ENCODE measurements at regions not wholly inside any gene's neighbourhood (a gene's known extent, or its start where the extent isn't known, plus 50 kb on each side); places are given as distances from the start of the nearest gene placed in this dataset.

GRCh38 chr6:40892223-40892622 lies 146.8 kb downstream of the UNC5CL start:
- no peaks in the 10 kb centered on the region for H3K9me3 ChIP-seq (ENCODE audit: control insufficient read depth, insufficient read depth, low read length)
- H3K4me1 ChIP-seq (ENCODE audit: control insufficient read depth, insufficient read depth, low read length), result peaks cover 19% of the 10 kb centered on the region
- no peak for DNase-seq (ENCODE audit: low read depth in 4 of 6, low spot score in 6 of 6)
- no peak overlapping the region for H3K27ac ChIP-seq (ENCODE audit: low read depth, low read length)
- H3K27me3 ChIP-seq (ENCODE audit: control insufficient read depth, insufficient read depth, low read length), result no peaks in the 10 kb centered on the region
- H3K36me3 ChIP-seq (ENCODE audit: control insufficient read depth, insufficient read depth, low read length), result no peaks in the 10 kb centered on the region
- H3K4me3 ChIP-seq (ENCODE audit: low read depth, low read length), result no peak overlapping the region
- WGBS (ENCODE audit: insufficient coverage), result 83% methylated on average over 3 of the region's 8 CpGs

GRCh38 chr6:40891686-40892085 lies 147.3 kb downstream of the UNC5CL start:
- no peaks in the 10 kb centered on the region for H3K9me3 ChIP-seq (ENCODE audit: control insufficient read depth, insufficient read depth, low read length)
- H3K36me3 ChIP-seq (ENCODE audit: control insufficient read depth, insufficient read depth, low read length), result no peaks in the 10 kb centered on the region
- 65% methylated on average over 5 of the region's 8 CpGs for WGBS (ENCODE audit: insufficient coverage)
- DNase-seq (ENCODE audit: low read depth in 4 of 6, low spot score in 6 of 6), result peak in 1 of 6 donors; percentile 26
- H3K4me3 ChIP-seq (ENCODE audit: low read depth, low read length), result no peak overlapping the region
- no peak overlapping the region for H3K27ac ChIP-seq (ENCODE audit: low read depth, low read length)
- H3K27me3 ChIP-seq (ENCODE audit: control insufficient read depth, insufficient read depth, low read length), result no peaks in the 10 kb centered on the region
- H3K4me1 ChIP-seq (ENCODE audit: control insufficient read depth, insufficient read depth, low read length), result peaks cover 19% of the 10 kb centered on the region

GRCh38 chr6:40891131-40891530 lies 147.9 kb downstream of the UNC5CL start:
- Histone ChIP-seq H3K36me3 (ENCODE audit: control insufficient read depth, insufficient read depth, low read length) (no peaks in the 10 kb centered on the region), H3K27me3 (ENCODE audit: control insufficient read depth, insufficient read depth, low read length) (no peaks in the 10 kb centered on the region), H3K4me3 (ENCODE audit: low read depth, low read length) (no peak overlapping the region), H3K27ac (ENCODE audit: low read depth, low read length) (no peak overlapping the region), H3K4me1 (ENCODE audit: control insufficient read depth, insufficient read depth, low read length) (peaks cover 19% of the 10 kb centered on the region), H3K9me3 (ENCODE audit: control insufficient read depth, insufficient read depth, low read length) (no peaks in the 10 kb centered on the region)
- DNase-seq (ENCODE audit: low read depth in 4 of 6, low spot score in 6 of 6), result no peak
- 83% methylated on average over 2 of the region's 2 CpGs for WGBS (ENCODE audit: insufficient coverage)

GRCh38 chr6:40889137-40889832 lies 149.7 kb downstream of the UNC5CL start:
- DNase-seq (ENCODE audit: low read depth in 4 of 6, low spot score in 6 of 6), result no peak
- no peaks in the 10 kb centered on the region for H3K36me3 ChIP-seq (ENCODE audit: control insufficient read depth, insufficient read depth, low read length)
- H3K4me3 ChIP-seq (ENCODE audit: low read depth, low read length), result no peak overlapping the region
- WGBS (ENCODE audit: insufficient coverage), result 100% methylated on average over 3 of the region's 7 CpGs
- no peaks in the 10 kb centered on the region for H3K9me3 ChIP-seq (ENCODE audit: control insufficient read depth, insufficient read depth, low read length)
- H3K27ac ChIP-seq (ENCODE audit: low read depth, low read length), result no peak overlapping the region
- no peaks in the 10 kb centered on the region for H3K27me3 ChIP-seq (ENCODE audit: control insufficient read depth, insufficient read depth, low read length)
- peaks cover 15% of the 10 kb centered on the region for H3K4me1 ChIP-seq (ENCODE audit: control insufficient read depth, insufficient read depth, low read length)

DNA sequence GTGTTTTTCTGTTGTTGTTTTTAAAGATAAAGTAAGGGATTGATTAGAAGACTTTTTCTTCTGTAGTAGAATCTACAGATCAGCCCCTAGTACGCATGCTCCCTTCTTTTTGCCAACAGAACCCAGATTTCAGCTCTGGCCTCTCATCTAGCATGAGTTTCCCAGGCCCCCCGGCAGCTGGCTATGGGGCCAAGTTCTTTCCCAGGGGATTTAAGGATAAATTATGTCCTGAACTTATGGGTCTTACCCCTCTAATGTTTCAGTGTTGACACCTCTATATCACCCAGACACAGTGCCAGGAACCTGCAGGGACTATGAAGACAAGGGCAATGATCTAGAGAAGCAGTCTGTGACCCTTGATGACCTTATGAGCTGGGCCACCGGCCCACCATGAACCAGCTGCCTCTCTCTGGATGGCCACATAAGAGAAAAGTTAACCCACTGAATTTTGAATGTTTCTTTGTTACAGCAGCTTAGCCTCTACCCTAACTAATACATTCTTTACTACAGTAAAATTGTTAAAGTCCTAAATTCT lies 150.5 kb downstream of the UNC5CL start:
- no peak for DNase-seq (ENCODE audit: low read depth in 4 of 6, low spot score in 6 of 6)
- H3K4me1 ChIP-seq (ENCODE audit: control insufficient read depth, insufficient read depth, low read length), result peaks cover 15% of the 10 kb centered on the region
- H3K27ac ChIP-seq (ENCODE audit: low read depth, low read length), result no peak overlapping the region
- H3K9me3 ChIP-seq (ENCODE audit: control insufficient read depth, insufficient read depth, low read length), result no peaks in the 10 kb centered on the region
- no peaks in the 10 kb centered on the region for H3K27me3 ChIP-seq (ENCODE audit: control insufficient read depth, insufficient read depth, low read length)
- WGBS (ENCODE audit: insufficient coverage), result 20% methylated on average over 1 of the region's 3 CpGs
- no peak overlapping the region for H3K4me3 ChIP-seq (ENCODE audit: low read depth, low read length)
- H3K36me3 ChIP-seq (ENCODE audit: control insufficient read depth, insufficient read depth, low read length), result no peaks in the 10 kb centered on the region

- DNase-seq (ENCODE audit: low read depth in 4 of 6, low spot score in 6 of 6), result peak in 2 of 6 donors; percentile 28 to 64
- peaks cover 15% of the 10 kb centered on the region for H3K4me1 ChIP-seq (ENCODE audit: control insufficient read depth, insufficient read depth, low read length)
- WGBS (ENCODE audit: insufficient coverage), result 53% methylated on average over 2 of the region's 6 CpGs
- no peaks in the 10 kb centered on the region for H3K9me3 ChIP-seq (ENCODE audit: control insufficient read depth, insufficient read depth, low read length)
- no peaks in the 10 kb centered on the region for H3K36me3 ChIP-seq (ENCODE audit: control insufficient read depth, insufficient read depth, low read length)
- no peak overlapping the region for H3K4me3 ChIP-seq (ENCODE audit: low read depth, low read length)
- no peak overlapping the region for H3K27ac ChIP-seq (ENCODE audit: low read depth, low read length)
- H3K27me3 ChIP-seq (ENCODE audit: control insufficient read depth, insufficient read depth, low read length), result no peaks in the 10 kb centered on the region
These were observed 151.2 kb downstream of the UNC5CL start for GRCh38 chr6:40887792-40888340.

GRCh38 chr6:40887079-40887791 lies 151.8 kb downstream of the UNC5CL start:
- Histone ChIP-seq H3K36me3 (ENCODE audit: control insufficient read depth, insufficient read depth, low read length) (no peaks in the 10 kb centered on the region), H3K4me3 (ENCODE audit: low read depth, low read length) (no peak overlapping the region), H3K27me3 (ENCODE audit: control insufficient read depth, insufficient read depth, low read length) (no peaks in the 10 kb centered on the region), H3K4me1 (ENCODE audit: control insufficient read depth, insufficient read depth, low read length) (peaks cover 20% of the 10 kb centered on the region), H3K9me3 (ENCODE audit: control insufficient read depth, insufficient read depth, low read length) (no peaks in the 10 kb centered on the region), H3K27ac (ENCODE audit: low read depth, low read length) (no peak overlapping the region)
- WGBS (ENCODE audit: insufficient coverage), result 59% methylated on average over 3 of the region's 8 CpGs
- peak in 1 of 6 donors; percentile 53 for DNase-seq (ENCODE audit: low read depth in 4 of 6, low spot score in 6 of 6)

- H3K4me3 ChIP-seq (ENCODE audit: low read depth, low read length), result no peak overlapping the region
- no peak overlapping the region for H3K27ac ChIP-seq (ENCODE audit: low read depth, low read length)
- H3K4me1 ChIP-seq (ENCODE audit: control insufficient read depth, insufficient read depth, low read length), result peaks cover 24% of the 10 kb centered on the region
- H3K9me3 ChIP-seq (ENCODE audit: control insufficient read depth, insufficient read depth, low read length), result no peaks in the 10 kb centered on the region
- no peaks in the 10 kb centered on the region for H3K27me3 ChIP-seq (ENCODE audit: control insufficient read depth, insufficient read depth, low read length)
- DNase-seq (ENCODE audit: low read depth in 4 of 6, low spot score in 6 of 6), result no peak
- 100% methylated on average over 1 of the region's 5 CpGs for WGBS (ENCODE audit: insufficient coverage)
- H3K36me3 ChIP-seq (ENCODE audit: control insufficient read depth, insufficient read depth, low read length), result no peaks in the 10 kb centered on the region
These were observed 153.8 kb downstream of the UNC5CL start for GRCh38 chr6:40885139-40885774.

DNA sequence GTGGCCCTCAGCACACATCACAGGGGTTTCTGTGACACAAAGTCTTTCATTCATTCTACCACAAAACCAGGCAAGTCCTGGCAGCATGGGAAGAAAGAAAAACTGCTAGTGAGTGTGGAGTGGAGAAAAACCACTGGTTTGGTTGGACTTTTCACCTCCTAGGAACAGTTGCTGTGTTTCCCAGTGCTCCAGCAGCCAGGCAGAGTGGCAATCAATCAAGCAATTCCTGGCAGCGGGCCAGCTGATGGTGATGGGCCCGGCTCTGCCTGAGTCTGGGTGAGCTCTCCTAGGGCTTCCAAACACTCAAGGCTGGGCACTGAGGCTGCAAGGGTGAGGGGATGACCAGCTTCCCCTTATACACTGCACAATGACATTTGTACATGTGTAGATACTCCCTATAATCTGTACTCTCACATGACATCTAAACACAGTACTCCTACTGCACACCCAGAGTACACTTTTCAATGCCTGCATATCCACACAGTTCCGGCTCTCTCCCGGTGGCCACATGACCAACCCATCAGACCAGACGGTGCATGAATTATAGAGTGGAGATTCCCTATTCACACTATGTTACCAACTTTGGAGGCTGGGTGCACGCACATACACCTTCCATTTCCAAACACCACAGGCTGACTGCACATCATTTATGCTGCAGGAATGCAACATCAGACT lies 156.6 kb downstream of the UNC5CL start:
- no peak overlapping the region for H3K4me3 ChIP-seq (ENCODE audit: low read depth, low read length)
- DNase-seq (ENCODE audit: low read depth in 4 of 6, low spot score in 6 of 6), result peak in 2 of 6 donors; percentile 54 to 71
- no peaks in the 10 kb centered on the region for H3K36me3 ChIP-seq (ENCODE audit: control insufficient read depth, insufficient read depth, low read length)
- H3K4me1 ChIP-seq (ENCODE audit: control insufficient read depth, insufficient read depth, low read length), result peaks cover 12% of the 10 kb centered on the region
- no peaks in the 10 kb centered on the region for H3K27me3 ChIP-seq (ENCODE audit: control insufficient read depth, insufficient read depth, low read length)
- H3K27ac ChIP-seq (ENCODE audit: low read depth, low read length), result no peak overlapping the region
- no peaks in the 10 kb centered on the region for H3K9me3 ChIP-seq (ENCODE audit: control insufficient read depth, insufficient read depth, low read length)
- 45% methylated on average over 5 of the region's 6 CpGs for WGBS (ENCODE audit: insufficient coverage)
